ENCODE measurements at regions not wholly inside any gene's neighbourhood (a gene's known extent, or its start where the extent isn't known, plus 50 kb on each side); places are given as distances from the start of the nearest gene placed in this dataset.
A peak's percentile ranks its signal among the peaks of the same experiment; 100 is the strongest.

DNA sequence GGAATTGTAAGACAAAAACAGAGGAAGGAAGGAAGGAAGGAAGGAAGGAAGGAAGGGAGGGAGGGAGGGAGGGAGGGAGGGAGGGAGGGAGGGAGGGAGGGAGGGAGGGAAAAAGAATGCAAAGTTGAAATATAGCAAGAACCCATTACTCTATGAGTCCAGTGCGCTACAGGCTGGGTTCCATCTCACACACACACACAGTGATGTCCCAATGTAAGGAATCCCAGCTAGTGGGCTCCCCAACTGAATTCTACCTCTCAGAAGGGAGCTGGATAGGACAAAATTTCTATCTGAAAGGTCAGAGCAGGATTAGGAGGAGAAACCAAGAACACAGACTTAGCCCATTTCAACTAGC is 173.4 kb downstream of the DAD1 start:
- DNase-seq (ENCODE audit: low read depth) = no peak

DNA sequence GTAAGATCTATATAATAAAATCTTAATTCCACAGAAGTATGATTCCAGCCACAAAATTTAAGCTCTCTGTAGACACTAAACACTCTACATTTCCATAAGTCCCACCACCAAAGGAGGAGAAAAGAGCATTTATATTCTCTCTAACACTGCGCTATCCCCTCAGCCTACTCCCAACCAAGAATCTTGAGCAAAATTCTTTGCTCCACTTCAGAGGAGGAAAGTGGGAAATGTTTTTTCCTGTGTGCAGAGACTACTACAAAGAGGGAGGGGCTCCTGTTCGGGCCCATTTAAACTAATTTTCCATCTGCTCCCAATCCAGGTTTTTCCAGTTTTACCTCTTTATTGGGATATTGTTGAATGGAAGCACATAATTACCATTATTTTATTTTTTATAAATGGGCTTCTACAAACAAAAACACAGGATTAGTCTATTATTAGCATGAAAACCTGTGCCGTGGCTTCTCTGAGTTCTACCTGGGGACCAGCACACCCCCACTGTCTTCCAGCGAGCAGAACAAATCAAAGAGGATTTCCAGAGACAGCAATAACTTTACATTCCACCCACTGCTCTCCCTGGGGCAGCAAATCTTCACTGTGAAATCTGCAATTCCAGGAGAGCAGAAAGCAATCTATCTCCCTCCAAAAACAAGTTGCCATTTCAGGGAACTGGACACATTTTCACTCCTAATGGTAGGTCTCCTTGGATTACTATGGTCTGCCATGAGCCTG is 174.0 kb downstream of the DAD1 start:
- DNase-seq (ENCODE audit: low read depth) = no peak

DNA sequence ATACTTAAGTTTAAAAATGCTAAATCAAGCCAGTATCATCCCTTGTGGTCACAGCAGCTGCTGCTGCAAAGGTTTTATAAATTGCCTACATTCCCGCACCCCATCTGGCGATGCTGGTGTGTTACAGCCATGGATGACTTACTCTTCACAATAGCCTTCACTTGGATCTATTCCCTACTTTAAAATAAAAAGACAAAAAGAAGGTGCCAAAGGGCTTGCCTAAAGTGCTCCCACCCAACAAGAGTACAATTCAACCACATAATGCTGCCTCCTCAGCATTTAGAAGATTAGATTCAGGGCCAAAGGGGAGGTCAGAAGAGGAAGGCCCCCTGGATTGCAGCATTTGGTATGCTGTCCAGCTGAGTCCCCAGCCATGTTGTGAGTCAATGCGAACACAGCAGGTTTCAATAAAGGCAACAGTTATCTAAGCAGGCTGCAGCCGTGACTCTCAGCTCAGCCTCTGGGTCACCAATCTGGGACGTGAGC is 176.1 kb downstream of the DAD1 start:
- no peak for DNase-seq (ENCODE audit: low read depth)

DNA sequence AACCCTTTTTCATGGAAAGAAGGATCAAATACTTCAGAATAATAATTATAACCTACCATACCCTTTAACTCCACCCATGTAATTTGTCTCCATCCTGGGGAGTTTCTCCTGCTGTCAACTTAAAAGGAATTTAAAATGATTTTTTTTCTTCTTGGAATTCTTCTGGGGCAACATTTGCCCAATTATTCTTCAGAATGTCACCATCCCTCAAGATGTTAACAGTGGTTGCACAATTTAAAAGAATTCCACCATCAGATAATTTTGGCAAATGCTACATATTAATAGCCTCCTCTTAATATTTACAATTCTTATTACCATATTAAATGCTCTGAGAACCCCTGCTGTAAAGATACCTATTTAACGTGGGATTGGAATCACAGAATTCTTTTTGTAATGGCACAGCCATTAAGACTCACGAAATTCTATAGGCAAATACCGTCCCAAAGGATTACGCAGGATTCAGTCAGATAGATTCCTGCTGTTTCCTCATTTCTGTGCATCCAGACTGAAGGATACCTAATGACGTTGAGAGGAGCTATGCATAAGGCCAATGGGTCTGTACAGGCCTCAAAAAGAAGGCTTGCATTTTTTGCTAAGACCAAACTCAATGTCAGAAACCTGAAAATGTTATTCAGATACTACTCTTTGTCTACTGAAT is 177.5 kb downstream of the DAD1 start:
- DNase-seq (ENCODE audit: low read depth) = no peak

DNA sequence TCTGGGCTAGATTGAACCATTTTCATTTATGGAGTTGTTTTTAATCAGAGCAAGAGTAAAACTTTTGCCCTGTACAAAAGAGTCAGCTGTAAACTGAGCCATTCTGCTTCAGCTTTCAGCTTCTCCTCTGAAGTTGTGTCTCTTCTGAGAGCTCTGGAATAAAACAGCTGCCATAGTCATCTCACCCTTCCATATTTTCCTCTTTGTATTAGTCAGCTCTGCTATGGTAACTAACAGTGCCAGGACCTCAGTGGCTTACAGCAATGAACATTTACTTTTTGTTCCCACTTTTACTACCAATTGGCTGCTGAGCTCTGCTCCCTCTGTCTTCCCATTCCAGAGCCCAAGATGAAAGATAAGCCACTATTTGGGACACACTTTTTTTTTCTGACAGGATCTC is 178.5 kb downstream of the DAD1 start:
- DNase-seq (ENCODE audit: low read depth) = no peak

DNA sequence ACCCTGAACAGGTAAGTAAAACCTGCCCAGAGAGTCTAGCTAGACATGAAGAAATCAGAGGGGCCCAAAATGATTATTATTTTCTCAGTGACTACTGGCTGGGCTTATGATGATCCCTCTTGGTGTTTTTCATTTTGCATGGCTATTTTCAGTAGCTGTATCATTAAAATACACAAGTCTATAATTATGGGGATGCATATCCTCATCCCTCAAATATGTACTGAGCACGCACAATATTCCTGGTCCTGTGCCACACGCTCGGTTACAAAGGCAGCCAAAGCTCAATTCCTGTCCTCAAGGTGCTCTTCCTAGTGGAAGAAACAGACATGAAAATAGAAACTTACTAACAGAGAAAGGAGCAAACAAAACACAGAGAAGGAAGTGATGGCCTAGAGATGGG is 180.0 kb downstream of the DAD1 start:
- no peak for DNase-seq (ENCODE audit: low read depth)

DNA sequence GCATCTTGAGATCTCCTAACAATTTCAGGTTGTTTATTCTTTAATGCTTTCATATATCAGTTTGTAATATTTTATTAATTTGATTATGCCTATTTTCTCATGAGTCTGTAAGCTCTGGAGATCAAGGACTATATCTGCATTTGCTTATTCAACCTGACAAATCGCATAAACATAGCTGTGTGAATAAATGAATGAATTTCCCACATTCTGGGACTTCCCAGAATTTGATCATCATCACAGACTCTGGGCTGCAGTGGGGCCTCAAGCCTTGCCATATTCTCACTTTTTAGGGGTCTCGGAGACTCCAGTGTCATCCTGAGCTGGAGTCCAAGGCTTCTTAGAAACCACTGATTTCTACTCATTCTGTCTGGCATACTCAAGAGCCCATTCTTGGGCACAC is 180.5 kb downstream of the DAD1 start:
- DNase-seq (ENCODE audit: low read depth) = no peak

DNA sequence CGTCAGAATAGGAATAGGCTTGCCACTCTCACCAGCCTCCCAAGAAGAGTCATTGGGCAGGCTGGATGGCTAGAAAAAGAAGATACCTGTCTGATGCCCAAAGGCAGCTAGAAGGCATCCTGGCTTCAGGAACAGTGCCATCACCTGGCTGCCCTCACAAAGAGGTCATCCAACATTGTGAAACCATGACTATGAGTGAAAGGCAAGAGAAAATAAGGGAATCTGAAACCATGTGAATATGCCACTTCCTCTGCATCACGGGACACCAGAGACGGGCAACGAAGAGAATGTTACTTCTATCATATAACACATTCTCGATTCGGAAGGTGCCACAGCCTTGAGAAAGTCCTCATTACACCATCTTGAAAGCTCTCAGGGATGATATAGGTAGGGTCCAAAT is 182.0 kb downstream of the DAD1 start:
- DNase-seq (ENCODE audit: low read depth) = no peak

DNA sequence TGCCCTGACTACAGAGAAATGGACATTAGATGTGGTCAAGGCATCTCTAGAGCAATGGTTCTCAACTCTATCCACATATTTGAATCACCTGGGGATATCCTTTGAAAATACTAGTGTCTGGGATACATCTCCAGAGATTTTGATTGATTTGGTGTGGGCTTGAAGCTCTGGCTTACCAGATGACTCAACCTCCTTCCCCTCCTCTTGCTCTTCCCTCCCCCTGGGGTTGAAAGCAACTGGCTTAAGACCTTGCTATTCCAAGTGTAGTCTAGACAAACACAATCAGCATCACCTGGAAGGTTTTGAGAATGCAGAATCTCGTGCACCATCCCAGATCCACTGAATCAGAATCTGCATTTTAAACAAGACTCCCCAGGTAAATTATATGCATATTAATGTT is 183.8 kb downstream of the DAD1 start:
- no peak for DNase-seq (ENCODE audit: low read depth)

DNA sequence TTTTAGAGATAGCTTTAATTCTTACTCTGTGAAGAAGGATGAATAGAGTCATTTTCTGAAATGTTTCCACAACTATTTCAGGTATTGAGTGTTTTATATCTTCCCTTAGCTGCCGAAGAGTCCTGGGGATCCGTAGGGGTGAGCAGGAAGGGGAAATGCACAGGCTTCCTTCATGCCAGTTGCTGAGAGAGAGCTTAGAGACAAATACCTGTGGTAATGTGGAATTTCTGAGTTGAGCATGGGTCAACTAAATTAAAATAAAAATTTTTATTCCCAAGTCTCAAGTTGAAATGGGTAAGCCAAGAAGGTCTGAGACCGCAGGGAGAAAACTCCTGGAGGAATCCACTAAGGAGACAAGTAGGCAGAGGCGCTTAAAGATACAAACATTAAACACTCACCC is 185.7 kb downstream of the DAD1 start:
- peak; percentile 24 for DNase-seq (ENCODE audit: low read depth)

DNA sequence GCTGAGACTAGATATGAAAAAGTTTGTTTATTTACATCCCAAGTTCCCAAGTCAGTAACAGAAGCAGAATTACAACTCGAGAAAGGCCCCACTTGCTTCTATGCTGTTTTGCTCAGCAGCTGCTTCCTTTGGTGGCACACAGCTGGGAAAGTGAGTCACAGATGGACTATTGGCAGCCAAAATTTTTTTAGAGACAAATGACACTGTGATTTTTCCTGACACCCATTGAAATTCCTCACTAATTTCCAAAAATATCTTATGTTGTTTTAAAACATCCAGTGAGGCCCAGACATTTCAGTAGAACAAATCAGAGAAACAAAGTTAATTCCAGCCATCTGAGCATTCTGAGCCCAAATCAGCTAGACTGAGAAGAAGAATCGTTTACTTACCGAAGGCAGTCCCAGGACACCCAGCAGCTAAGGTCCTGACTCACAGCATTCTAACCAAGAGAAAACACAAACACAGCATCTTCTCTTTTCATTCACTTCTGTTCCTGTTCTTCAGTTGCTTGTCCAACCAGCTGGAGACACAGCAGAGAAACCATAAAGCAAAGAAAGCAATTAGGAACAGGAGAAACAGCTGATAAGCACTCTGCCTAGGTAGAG is 188.3 kb downstream of the DAD1 start:
- DNase-seq (ENCODE audit: low read depth) = peak; percentile 23

DNA sequence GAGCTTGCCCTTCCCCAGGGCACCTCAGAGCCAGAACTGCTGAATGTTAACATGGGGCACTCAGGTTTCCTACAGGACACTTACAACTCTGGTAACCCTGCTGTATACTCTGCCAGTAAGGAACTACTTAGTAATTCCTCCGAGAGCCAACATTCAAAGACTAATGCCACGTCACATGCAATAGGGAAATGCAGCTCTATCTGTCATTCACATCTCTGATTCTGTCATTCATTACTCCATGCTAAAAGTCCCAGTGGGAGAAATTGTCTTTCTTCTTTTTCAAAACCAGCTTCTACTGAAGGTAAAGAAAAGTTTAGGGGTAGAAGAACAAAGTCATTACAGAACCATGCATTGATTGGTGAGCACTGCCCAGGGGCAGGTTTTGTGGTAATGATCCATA is 189.2 kb downstream of the DAD1 start:
- no peak for DNase-seq (ENCODE audit: low read depth)

DNA sequence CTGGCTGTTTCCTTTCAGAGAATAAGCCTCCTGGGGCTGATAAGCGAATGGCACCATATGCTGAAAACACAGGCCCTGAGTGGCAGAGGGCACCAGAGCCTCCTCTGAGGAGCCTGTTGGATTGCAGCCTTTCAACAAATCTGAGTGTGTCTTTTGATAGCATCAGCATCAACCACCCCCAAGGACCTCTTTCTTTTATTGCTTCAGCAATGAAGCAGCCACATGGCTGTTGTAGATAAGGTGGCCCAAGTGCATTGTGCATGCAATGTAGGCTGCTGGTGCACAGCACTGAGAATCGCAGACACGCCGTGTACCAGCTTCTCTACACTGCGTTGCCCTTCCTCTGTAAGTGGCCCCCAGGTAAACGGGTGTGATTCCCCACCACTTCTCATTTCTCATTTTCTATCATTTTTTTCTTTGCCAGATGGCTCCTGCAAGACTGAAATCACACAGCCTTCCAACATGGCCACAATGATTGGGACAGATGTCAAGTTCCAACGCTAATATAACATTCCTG is 191.7 kb downstream of the DAD1 start:
- no peak for DNase-seq (ENCODE audit: low read depth)

DNA sequence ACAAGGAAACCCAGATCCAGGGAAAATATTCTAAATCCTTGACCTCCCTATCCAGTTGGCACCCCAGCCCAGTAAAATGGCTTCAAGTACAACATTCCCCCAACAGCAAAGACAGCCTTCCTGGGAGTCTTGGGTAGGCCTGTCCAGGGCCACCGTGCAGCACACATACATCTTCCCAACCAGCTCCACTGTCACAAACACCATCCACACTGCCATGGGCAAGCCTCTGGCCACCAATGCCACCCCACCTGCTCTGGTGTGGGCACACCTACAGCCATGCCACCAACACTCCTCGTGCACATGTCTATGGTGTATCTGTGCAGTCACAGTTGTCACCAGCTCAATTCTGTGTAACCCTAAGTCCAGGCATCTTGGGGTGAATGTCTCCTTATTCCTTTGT is 193.2 kb downstream of the DAD1 start:
- DNase-seq (ENCODE audit: low read depth) = no peak

DNA sequence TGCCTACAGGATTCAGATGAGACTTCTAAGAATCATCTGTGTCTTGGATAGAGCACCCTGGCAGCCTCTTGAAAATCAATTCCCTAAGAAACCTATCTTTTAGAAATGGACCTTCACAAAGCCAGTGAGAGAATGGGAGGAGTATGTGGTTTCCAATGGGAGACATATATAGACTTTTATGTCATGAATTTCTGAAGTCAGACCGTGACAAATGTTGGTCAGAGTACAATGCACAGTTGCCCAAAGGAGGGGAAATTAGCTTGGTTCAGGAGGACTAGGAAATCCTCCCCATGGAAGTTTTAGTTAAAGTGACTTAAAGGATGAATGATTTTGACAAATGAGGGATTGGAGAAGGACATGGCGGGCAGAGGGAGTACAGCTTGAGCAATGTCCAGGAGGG is 194.4 kb downstream of the DAD1 start:
- DNase-seq (ENCODE audit: low read depth) = no peak

DNA sequence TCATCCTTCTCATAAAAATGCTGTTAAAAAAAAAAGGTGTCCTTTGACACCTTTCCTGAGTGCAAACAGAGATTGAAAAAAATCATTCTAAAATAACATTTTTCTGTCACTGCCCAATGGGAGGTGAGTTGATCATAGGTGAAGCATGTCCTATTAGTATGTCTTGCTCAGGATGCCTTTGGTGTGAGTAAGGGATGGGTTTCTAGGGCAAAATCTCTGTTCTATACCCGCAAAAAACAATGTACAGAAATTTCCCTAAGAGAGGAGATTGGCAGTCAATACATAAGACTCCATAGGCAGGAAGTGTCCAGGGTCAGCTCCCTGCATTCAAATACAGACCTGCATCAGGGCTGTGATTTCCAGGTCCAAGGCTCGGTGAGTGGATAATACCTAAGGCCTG is 195.2 kb downstream of the DAD1 start:
- DNase-seq (ENCODE audit: low read depth) = no peak

DNA sequence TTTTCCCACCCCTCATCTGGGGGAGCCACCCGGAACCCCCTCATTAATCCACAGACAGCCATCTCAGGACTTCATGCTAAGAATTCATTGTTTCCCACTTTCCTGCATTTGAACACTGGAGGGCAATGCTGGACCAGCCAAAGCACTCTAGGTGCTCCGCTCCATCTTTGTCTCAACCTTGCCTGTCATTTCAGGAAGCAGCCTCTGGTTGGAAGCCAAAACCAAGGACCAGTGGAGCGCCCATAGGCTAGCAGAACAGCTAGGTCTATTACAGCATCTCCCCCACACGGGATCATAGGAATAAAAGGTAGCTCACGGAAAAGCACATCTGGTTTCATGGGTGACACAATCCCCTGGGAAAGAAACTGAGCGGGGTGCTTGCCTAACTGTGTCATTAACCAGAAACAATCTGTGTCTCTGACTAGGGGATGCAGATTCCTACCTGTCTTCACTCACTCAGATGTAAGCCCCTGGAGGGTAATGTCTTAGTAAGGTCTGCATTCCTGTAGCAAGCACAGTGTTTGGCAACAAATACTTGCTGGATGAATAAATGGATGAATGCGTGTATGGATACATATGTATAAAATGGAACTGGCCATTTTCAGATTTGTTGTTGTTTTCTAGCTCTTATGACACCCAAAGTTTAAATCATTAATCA is 197.0 kb downstream of the DAD1 start:
- peak; percentile 71 for DNase-seq (ENCODE audit: low read depth)

DNA sequence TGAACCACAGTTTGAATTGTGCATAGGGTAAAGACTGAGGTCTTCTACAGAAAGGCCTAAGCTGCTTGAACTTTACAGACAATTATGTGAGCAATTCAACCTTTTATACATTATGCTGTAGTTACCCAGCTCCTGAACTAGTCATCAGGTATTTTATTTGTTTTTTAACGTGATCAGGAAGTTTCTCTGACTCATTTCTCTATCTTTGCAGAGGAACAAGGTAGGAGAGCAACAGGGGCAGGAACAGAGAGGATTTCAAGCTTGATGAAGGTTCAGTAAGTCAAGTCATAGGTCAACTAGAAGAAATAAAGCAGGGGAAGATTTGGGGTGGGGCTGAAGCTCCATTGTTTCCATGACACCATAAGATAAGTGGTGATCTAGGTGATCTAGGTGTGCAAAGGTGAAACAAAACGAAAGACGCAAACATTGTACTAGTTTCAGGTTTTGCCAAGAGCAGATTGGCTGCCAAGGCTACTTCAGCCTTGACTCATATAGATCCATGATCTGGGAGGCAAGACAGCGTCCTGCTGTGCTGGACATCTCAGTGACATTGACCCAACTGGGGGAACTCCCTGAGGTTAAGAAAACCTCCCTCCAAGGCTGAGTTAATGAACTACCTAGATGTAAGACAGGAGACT is 198.1 kb downstream of the DAD1 start:
- no peak for DNase-seq (ENCODE audit: low read depth)

DNA sequence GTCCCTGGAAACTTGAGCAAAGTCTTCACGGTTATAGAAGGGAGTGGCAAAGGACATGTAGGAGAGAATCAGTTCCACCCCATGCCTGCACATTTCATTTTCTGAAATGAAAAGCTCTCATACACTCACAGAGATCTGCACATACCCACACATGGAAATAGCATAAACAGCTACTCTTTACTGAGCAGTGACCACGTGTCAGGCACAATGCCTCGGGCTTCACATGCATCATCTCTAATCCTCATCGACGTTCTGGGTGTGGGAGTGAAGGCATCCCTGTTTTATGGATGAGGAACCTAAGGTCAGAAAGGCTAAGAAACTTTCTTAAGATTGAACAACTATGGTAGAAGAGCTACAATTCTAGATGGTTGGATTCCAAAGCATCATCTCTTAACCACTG is 198.8 kb downstream of the DAD1 start:
- no peak for DNase-seq (ENCODE audit: low read depth)

DNA sequence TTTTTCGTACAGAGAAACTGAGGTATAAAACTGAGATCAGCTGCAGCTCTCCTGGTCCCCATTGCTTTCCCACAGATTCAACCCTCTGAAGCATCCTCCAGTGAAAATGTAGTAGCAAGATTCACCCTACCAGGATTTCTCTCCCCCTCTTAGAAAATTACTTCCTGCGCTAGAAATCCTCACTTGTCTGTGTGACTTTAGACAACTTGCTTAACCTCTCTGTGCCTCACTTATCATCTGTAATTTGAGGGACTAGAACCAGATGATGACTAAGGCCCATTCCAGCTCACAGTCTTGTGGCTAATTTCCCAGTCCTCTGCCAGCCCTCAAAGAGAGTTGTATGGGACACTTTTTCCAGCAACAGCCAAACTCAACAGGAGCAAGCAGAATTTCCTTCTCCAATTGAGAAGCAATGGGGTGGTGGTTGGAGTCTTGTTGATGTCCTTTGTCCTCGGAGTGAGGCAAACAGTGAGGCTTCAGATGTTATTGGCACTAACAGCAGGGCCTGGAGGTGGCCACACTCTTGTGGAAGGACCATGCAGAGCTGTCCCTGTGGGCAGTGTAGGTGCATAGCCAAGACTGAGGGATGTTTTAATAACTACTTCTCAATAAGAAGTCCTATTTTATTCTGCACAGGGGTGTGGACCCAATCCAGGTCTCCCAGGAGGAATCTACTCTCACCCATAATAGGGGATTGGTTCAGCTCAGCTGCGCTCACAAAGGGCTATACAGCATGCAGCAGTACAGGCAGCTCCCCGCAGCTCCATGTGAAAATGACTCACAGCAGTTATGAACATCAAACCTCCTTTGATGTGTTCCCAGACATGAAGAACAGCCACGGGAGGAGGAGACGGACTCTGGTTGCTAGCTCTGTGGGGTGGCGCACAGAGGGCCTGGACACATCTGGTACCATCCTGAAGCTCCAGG is 200.1 kb downstream of the DAD1 start:
- DNase-seq (ENCODE audit: low read depth) = peak; percentile 45

DNA sequence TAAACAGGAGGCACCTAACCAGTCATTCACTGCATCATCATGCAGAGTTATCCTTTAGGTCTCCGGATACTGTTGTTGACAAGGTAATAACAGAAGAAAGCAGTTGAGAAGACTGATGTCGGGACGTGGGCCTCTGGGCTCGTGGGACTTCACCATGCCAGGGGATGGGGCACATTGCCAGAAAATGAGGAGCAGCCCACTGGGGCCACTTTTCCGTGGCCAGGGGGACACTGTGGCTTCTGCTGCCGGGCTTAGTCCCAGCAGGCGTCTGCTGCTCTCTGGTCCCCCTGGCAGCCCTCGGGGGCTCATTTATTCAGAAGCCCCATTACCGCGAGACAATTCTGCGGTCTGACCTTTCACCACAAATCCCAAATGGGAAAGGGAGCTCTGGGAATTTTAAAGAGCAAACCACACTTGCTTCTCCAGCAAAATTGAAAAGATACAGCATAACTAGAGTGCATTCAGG is 201.2 kb downstream of the DAD1 start:
- DNase-seq (ENCODE audit: low read depth) = no peak

All from EH (cell line).